GM19463 (cell line): ENCODE measurements at regions not wholly inside any gene's neighbourhood (a gene's known extent, or its start where the extent isn't known, plus 50 kb on each side); places are given as distances from the start of the nearest gene placed in this dataset.

Source experiments
- ATAC-seq: cut with Tn5 transposase; IDR thresholded peaks from one replicate; pipeline ENCODE4 v1.9.1; 2021; ENCODE audit warnings: mild to moderate bottlenecking, moderate library complexity; ENCODE audit not compliant: unreplicated experiment

GRCh38 chr5:74299833-74300232, 340.7 kb downstream of the ENC1 start:
- no peak for ATAC-seq

- ATAC-seq = no peak
Measured at GRCh38 chr5:74296685-74297408, 343.7 kb downstream of the ENC1 start.

GRCh38 chr5:74295676-74296075, 344.9 kb downstream of the ENC1 start:
- no peak for ATAC-seq

- no peak for ATAC-seq
Measured at GRCh38 chr5:74295141-74295540, 345.4 kb downstream of the ENC1 start.

GRCh38 chr5:74294231-74294705, 346.3 kb downstream of the ENC1 start:
- peak; percentile 77 for ATAC-seq

- no peak for ATAC-seq
Measured at GRCh38 chr5:74293182-74293581, 347.3 kb downstream of the ENC1 start.

GRCh38 chr5:74290634-74291241, 349.8 kb downstream of the ENC1 start:
- ATAC-seq = no peak

GRCh38 chr5:74289691-74290090, 350.8 kb downstream of the ENC1 start:
- ATAC-seq = no peak

- no peak for ATAC-seq
Measured at GRCh38 chr5:74289238-74289637, 351.3 kb downstream of the ENC1 start.

- no peak for ATAC-seq
Measured at GRCh38 chr5:74288448-74289108, 351.9 kb downstream of the ENC1 start.

- no peak for ATAC-seq
Measured at GRCh38 chr5:74288038-74288437, 352.5 kb downstream of the ENC1 start.

GRCh38 chr5:74286734-74287695, 353.5 kb downstream of the ENC1 start:
- no peak for ATAC-seq

GRCh38 chr5:74285675-74286280, 354.8 kb downstream of the ENC1 start:
- ATAC-seq = no peak

- ATAC-seq = no peak
Measured at GRCh38 chr5:74282490-74282889, 358.0 kb downstream of the ENC1 start.

GRCh38 chr5:74281166-74281565, 359.4 kb downstream of the ENC1 start:
- ATAC-seq = no peak

GRCh38 chr5:74280306-74280705, 360.2 kb downstream of the ENC1 start:
- no peak for ATAC-seq

- ATAC-seq = no peak
Measured at GRCh38 chr5:74279244-74279643, 361.3 kb downstream of the ENC1 start.

GRCh38 chr5:74277418-74277817, 363.1 kb downstream of the ENC1 start:
- ATAC-seq = no peak

- no peak for ATAC-seq
Measured at GRCh38 chr5:74275171-74275992, 365.1 kb downstream of the ENC1 start.

GRCh38 chr5:74274326-74274725, 366.2 kb downstream of the ENC1 start:
- ATAC-seq = no peak
